ENCODE measurements at regions not wholly inside any gene's neighbourhood (a gene's known extent, or its start where the extent isn't known, plus 50 kb on each side); places are given as distances from the start of the nearest gene placed in this dataset.

DNA sequence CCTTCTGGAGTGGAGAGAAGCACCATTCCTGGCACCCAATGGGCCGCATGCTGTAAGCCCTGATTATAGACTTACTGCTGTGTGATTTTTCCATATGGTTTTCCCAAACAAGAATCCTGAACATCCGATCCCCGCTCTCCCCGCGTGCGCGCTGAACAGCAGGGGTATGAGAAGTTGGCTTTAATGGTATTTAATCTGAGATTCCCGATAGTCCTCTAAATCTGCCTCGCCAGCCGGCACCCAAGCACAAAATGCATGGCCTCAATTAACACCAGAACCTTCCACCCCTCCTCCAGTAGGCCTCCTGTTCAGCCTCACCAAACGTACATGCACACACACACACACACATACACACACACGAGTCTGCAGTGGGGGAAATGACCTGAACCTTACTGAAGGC, 480.3 kb downstream of the BCL11A start:
- TF ChIP-seq POLR2A (IDR thresholded peaks at IDR 0.05; ENCODE audit: low read length) (no peak), GATA1 (IDR thresholded peaks at IDR 0.05; ENCODE audit: low read depth, low read length) (no peak)
- DNase-seq: no peak

GRCh38 chr2:60072609-60073008, 480.8 kb downstream of the BCL11A start:
- TF ChIP-seq POLR2A (IDR thresholded peaks at IDR 0.05; ENCODE audit: low read length) (no peak), GATA1 (IDR thresholded peaks at IDR 0.05; ENCODE audit: low read depth, low read length) (no peak)
- no peak for DNase-seq

DNA sequence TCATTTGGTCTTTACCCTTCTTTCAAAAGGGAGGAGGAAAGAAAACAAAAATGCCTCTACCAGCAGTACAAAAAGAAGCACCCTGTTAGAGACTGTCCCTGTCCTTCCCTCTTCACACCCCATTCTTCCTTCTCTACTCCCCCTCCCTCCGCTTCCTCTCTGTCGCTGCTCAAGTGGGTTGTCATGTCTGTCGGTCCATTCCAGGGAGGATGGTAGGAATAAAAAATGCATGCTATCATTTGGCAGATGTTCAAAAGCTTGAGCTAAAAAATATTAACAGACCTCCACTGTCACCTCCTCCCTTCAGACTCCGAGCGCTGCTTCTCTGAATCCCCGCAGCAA, 482.0 kb downstream of the BCL11A start:
- no peak for TF ChIP-seq POLR2A (IDR thresholded peaks at IDR 0.05; ENCODE audit: low read length)
- no peak for TF ChIP-seq GATA1 (IDR thresholded peaks at IDR 0.05; ENCODE audit: low read depth, low read length)
- no peak for DNase-seq

GRCh38 chr2:60070736-60071489, 482.5 kb downstream of the BCL11A start:
- no peak for DNase-seq

GRCh38 chr2:60070196-60070595, 483.3 kb downstream of the BCL11A start:
- no peak for DNase-seq
- TF ChIP-seq POLR2A (IDR thresholded peaks at IDR 0.05; ENCODE audit: low read length): no peak

More at GRCh38 chr2:60070736-60071489, 482.5 kb downstream of the BCL11A start:
- TF ChIP-seq POLR2A (IDR thresholded peaks at IDR 0.05; ENCODE audit: low read length): no peak
- no peak for TF ChIP-seq GATA1 (IDR thresholded peaks at IDR 0.05; ENCODE audit: low read depth, low read length)

DNA sequence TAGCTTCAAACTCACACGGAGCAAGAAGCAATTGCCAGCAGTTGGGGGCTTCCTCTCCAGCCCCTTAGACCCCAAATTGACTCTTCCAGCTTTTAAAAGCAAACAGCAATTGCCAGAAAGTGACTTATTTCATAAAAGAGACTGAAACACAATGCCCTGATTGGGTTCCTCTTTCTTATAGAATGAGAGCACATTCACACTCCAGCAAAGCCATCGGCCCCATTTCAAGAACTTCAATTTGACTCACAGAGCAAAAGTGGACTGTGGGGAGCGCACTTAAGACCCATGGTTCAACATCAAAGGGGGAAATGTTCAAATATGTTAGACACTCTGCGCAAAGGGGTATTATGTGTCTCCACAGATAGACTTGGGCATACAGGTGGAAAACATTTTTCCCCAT, 484.7 kb downstream of the BCL11A start:
- TF ChIP-seq POLR2A (IDR thresholded peaks at IDR 0.05; ENCODE audit: low read length): no peak
- no peak for TF ChIP-seq GATA1 (IDR thresholded peaks at IDR 0.05; ENCODE audit: low read depth, low read length)
- DNase-seq: no peak

DNA sequence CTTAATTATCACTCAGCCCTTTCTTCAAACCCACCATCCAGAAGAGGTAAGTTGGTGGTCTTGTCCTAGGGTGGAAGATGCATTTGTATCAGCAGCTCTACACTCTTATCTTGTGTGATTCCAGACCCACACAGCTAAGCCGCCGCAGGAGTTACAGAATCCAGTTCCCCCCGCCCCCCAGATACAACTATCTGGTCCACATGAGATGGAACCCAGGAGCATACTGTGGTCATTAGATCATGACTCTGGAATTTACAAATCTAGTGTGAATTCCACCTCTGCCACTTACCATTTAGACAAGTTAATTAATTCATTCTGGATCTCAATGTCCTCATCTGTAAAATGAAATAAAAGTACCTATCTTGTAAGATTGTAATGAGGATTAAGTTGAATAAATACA, 486.4 kb downstream of the BCL11A start:
- no peak for DNase-seq

DNA sequence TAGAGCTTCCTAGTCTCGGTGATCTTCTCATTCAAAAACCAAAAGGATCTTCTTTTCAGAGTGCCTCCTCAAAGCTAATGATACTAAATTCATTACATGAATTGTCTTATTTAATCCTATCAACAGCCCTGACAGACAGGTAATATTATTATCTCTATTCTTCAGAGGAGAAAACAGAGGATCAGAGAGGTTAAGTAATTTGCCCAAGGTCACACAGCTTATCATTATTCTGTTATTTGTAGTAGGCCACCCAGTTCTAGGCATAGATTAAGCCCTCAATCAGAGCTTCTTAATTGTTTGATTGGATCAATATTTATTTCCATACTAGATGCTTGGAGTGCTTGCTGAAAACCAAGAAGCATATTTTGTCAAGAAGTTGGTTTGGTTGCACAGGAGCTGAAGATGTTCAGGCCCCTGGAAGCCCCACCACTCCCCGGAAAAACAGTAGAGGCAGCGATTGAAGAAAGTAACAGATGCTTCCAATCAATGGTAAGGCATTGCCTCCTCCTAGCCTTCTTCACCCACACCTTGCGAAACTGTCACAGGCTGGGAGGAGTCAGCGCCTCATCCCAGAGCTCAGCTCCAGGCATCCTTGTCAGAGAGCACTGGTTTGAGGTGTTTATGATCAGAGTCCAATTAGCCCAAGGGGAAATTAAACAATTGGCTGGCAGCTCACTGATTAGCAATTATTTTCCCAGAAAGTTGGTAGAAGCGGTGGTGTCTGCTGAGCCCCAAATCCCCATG, 487.2 kb downstream of the BCL11A start:
- DNase-seq: no peak
- TF ChIP-seq GATA1 (IDR thresholded peaks at IDR 0.05; ENCODE audit: low read depth, low read length): no peak
- no peak for TF ChIP-seq POLR2A (IDR thresholded peaks at IDR 0.05; ENCODE audit: low read length)

More for the DNA sequence above, 486.4 kb downstream of the BCL11A start:
- TF ChIP-seq POLR2A (IDR thresholded peaks at IDR 0.05; ENCODE audit: low read length) (no peak), GATA1 (IDR thresholded peaks at IDR 0.05; ENCODE audit: low read depth, low read length) (no peak)

DNA sequence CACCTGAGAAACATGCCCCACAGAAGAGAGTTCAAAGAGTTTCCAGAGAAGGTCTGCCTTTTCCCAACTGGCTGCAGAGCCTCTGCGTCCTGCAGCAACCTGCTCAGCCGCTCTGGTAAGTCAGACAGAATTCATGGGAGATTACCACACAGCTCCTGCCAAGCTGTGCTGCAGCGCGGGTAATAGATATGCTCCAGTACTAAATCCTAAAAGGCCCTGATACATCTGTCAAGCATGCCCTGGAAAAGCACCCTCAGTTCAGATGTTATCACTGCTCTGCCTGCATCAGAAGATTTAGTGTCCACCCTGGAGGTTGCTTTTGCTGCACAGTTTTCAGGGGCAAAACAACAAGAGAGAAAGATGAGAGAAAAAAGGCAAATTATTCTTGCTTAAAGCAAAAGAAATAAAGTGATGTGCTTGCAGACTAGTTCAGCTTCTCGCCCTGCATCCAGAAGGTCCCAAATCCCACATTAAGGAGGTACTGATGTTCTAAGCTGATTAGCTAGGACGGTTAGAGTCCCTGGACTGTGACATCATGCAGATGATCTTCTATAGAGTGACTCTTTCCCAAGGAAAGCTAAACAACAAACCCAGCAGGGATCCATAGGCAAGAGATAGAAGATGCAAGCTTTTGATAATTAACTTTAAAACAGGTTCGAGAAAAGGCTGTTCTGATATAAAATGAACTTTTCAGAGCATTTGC, 488.6 kb downstream of the BCL11A start:
- TF ChIP-seq POLR2A (IDR thresholded peaks at IDR 0.05; ENCODE audit: low read length) (no peak), GATA1 (IDR thresholded peaks at IDR 0.05; ENCODE audit: low read depth, low read length) (no peak)
- DNase-seq: no peak

GRCh38 chr2:60058781-60059180, 494.7 kb downstream of the BCL11A start:
- TF ChIP-seq GATA1 (IDR thresholded peaks at IDR 0.05; ENCODE audit: low read depth, low read length): no peak
- no peak for TF ChIP-seq POLR2A (IDR thresholded peaks at IDR 0.05; ENCODE audit: low read length)
- DNase-seq: no peak

GRCh38 chr2:60054571-60055340, 498.7 kb downstream of the BCL11A start:
- TF ChIP-seq POLR2A (IDR thresholded peaks at IDR 0.05; ENCODE audit: low read length): no peak
- no peak for TF ChIP-seq GATA1 (IDR thresholded peaks at IDR 0.05; ENCODE audit: low read depth, low read length)
- DNase-seq: no peak

- no peak for TF ChIP-seq POLR2A (IDR thresholded peaks at IDR 0.05; ENCODE audit: low read length)
- no peak for TF ChIP-seq GATA1 (IDR thresholded peaks at IDR 0.05; ENCODE audit: low read depth, low read length)
- no peak for DNase-seq
Measured at GRCh38 chr2:60053791-60054190, 499.7 kb downstream of the BCL11A start.

DNA sequence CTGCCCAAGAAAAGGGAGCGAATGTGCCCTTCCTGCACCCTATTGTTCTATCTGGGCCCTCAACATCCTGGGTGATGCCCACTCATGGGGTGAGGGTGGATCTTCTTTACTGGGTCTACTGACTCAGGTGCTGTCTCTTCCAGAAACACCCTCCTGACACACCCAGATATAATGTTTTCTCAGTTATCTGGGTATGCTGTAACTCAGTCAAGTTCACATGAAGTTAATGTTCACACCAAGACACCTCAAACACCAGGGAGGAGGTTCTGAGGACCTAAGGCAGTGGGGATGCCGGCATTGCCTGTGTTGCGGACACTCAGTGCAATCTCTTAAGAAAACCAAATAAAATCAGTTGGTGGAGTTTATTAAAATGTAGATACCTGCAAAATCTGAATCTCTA, 500.9 kb downstream of the BCL11A start:
- TF ChIP-seq POLR2A (IDR thresholded peaks at IDR 0.05; ENCODE audit: low read length) (no peak), GATA1 (IDR thresholded peaks at IDR 0.05; ENCODE audit: low read depth, low read length) (no peak)
- no peak for DNase-seq

- TF ChIP-seq POLR2A (IDR thresholded peaks at IDR 0.05; ENCODE audit: low read length): no peak
- no peak for TF ChIP-seq GATA1 (IDR thresholded peaks at IDR 0.05; ENCODE audit: low read depth, low read length)
- no peak for DNase-seq
Measured at GRCh38 chr2:60051991-60052390, 501.5 kb downstream of the BCL11A start.
